OCI-LY3 (cell line): ENCODE measurements at regions not wholly inside any gene's neighbourhood (a gene's known extent, or its start where the extent isn't known, plus 50 kb on each side); places are given as distances from the start of the nearest gene placed in this dataset.

ENCODE experiments used
- H2AFZ ChIP-seq: fragments of 200-600, 300-600 bp; shearing (Covaris generic); 2 replicates; pipeline ENCODE4 v1.6.0; 2014; ENCODE audit warnings: antibody characterized with exemption, low read depth, low read length
- H3K27ac ChIP-seq: fragments of 200-600, 300-600 bp; sonication (generic); 2 replicates; pipeline ENCODE4 v1.5.1; 2014; ENCODE audit warnings: mild to moderate bottlenecking, low read length, moderate library complexity, mixed read lengths
- H3K27me3 ChIP-seq: fragments of 200-600, 300-600 bp; sonication (generic); 2 replicates; pipeline ENCODE4 v1.6.1; 2014; ENCODE audit warnings: low read depth, low read length, mixed read lengths
- H3K36me3 ChIP-seq: fragments of 200-600, 300-600 bp; sonication (generic); replicated peaks from 2 replicates; pipeline ENCODE3; 2014; ENCODE audit warnings: low read depth, low read length, mixed read lengths
- H3K4me1 ChIP-seq: fragments of 300-600, 200-600 bp; sonication (generic); 2 replicates; pipeline ENCODE4 v1.6.1; 2014; ENCODE audit warnings: low read length, mixed read lengths
- H3K4me2 ChIP-seq: fragments of 200-600, 300-600 bp; sonication (generic); 2 replicates; pipeline ENCODE4 v1.6.1; 2014; ENCODE audit warnings: low read length, mixed read lengths
- H3K4me3 ChIP-seq: fragments of 300-600, 200-600 bp; sonication (generic); 2 replicates; pipeline ENCODE4 v1.5.1; 2014; ENCODE audit warnings: antibody characterized with exemption, mild to moderate bottlenecking, low read length, moderate library complexity
- H3K79me2 ChIP-seq: fragments of 300-600, 200-600 bp; shearing (Covaris generic); 2 replicates; pipeline ENCODE4 v1.6.1; 2014; ENCODE audit warnings: mild to moderate bottlenecking, low read length, mixed read lengths
- H3K9ac ChIP-seq: fragments of 300-600, 200-600 bp; shearing (Covaris generic); 2 replicates; pipeline ENCODE4 v1.6.0; 2014; ENCODE audit warnings: mild to moderate bottlenecking, low read length, moderate library complexity
- H3K9me3 ChIP-seq: fragments of 200-600, 300-600 bp; shearing (Covaris generic); 2 replicates; pipeline ENCODE4 v1.6.1; 2014; ENCODE audit warnings: low read length, mixed read lengths; ENCODE audit not compliant: insufficient read depth
- H4K20me1 ChIP-seq: fragments of 200-600, 300-600 bp; sonication (generic); 2 replicates; pipeline ENCODE4 v1.6.1; 2016; ENCODE audit warnings: low read length, mixed read lengths; ENCODE audit not compliant: insufficient read depth
- EZH2phosphoT487 ChIP-seq: fragments of 200-600 bp; shearing (Covaris generic); IDR thresholded peaks from 2 replicates; pipeline ENCODE4 v1.6.1; 2018; ENCODE audit warnings: antibody characterized with exemption, mixed run types, low read depth
- TF ChIP-seq, protein P1 (sequence below): fragments of 200-600, 300-600 bp; sonication (generic); IDR thresholded peaks from 2 replicates; pipeline ENCODE4 v1.5.1; 2014; ENCODE audit warnings: antibody characterized with exemption, low read length, low read depth

- Histone ChIP-seq H3K79me2 (no peaks in the 10 kb centered on the region), H3K27me3 (peaks cover 52% of the 10 kb centered on the region), H3K4me2 (no peak overlapping the region), H3K4me3 (no peak overlapping the region), H3K9ac (no peak overlapping the region), H4K20me1 (no peaks in the 10 kb centered on the region), H3K4me1 (no peaks in the 10 kb centered on the region), H3K9me3 (no peaks in the 10 kb centered on the region), H3K36me3 (no peaks in the 10 kb centered on the region), H2AFZ (no peak overlapping the region), H3K27ac (no peak overlapping the region)
- TF ChIP-seq, protein P1, sequence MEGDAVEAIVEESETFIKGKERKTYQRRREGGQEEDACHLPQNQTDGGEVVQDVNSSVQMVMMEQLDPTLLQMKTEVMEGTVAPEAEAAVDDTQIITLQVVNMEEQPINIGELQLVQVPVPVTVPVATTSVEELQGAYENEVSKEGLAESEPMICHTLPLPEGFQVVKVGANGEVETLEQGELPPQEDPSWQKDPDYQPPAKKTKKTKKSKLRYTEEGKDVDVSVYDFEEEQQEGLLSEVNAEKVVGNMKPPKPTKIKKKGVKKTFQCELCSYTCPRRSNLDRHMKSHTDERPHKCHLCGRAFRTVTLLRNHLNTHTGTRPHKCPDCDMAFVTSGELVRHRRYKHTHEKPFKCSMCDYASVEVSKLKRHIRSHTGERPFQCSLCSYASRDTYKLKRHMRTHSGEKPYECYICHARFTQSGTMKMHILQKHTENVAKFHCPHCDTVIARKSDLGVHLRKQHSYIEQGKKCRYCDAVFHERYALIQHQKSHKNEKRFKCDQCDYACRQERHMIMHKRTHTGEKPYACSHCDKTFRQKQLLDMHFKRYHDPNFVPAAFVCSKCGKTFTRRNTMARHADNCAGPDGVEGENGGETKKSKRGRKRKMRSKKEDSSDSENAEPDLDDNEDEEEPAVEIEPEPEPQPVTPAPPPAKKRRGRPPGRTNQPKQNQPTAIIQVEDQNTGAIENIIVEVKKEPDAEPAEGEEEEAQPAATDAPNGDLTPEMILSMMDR, result no peak
- TF ChIP-seq EZH2phosphoT487, result no peak
These were observed 284.5 kb upstream of the PLXNA2 start for GRCh38 chr1:208528578-208529240.

DNA sequence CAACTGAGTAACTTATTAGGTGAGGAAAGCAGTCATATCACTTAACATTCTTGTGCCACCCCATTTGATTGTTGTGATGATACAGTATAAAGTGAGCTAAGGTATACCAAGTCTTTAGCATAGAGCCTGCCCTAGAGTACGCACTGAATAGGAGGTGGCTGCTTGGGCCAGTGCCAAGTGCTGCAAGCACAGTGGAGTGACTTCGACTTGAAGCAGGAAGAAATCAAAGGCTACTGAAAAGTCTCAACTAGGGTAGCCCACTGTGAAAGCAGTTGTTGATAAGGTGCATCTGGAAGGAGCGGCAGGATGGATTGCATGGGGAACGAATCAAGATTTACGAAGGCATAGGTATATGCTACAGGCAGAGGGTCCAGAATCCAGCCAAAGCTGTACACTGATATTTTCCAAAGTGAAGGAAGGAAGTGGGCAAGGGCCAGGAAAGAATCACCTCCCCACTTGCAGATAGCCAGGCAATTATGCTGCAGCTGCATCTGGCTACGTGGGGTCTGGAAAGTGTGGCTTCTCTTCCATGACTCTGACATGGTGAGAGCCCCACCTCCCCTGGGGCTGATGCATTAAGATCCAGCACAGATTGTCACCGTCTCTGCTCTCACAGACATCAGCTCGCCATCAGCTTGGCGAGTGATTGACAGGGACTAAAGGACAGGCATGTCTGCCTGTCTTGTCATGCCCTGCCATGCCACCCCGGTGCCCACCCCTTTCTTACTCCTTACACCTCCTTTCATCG is 287.0 kb upstream of the PLXNA2 start:
- Histone ChIP-seq H3K4me2 (no peak overlapping the region), H4K20me1 (no peaks in the 10 kb centered on the region), H3K9ac (no peak overlapping the region), H3K9me3 (no peaks in the 10 kb centered on the region), H3K4me3 (no peak overlapping the region), H3K27ac (no peak overlapping the region), H3K79me2 (no peaks in the 10 kb centered on the region), H3K27me3 (peaks cover 58% of the 10 kb centered on the region), H3K4me1 (no peaks in the 10 kb centered on the region), H3K36me3 (no peaks in the 10 kb centered on the region), H2AFZ (no peak overlapping the region)
- no peak for TF ChIP-seq EZH2phosphoT487
- TF ChIP-seq, protein P1, result no peak

GRCh38 chr1:208533746-208534598 is 289.8 kb upstream of the PLXNA2 start:
- no peaks in the 10 kb centered on the region for H4K20me1 ChIP-seq
- no peak overlapping the region for H2AFZ ChIP-seq
- H3K4me3 ChIP-seq, result no peak overlapping the region
- H3K9ac ChIP-seq, result no peak overlapping the region
- H3K79me2 ChIP-seq, result no peaks in the 10 kb centered on the region
- peaks cover 41% of the 10 kb centered on the region for H3K27me3 ChIP-seq
- no peaks in the 10 kb centered on the region for H3K4me1 ChIP-seq
- H3K9me3 ChIP-seq, result no peaks in the 10 kb centered on the region
- no peak for TF ChIP-seq EZH2phosphoT487
- TF ChIP-seq, protein P1, result no peak
- no peaks in the 10 kb centered on the region for H3K36me3 ChIP-seq
- H3K4me2 ChIP-seq, result no peak overlapping the region
- no peak overlapping the region for H3K27ac ChIP-seq

DNA sequence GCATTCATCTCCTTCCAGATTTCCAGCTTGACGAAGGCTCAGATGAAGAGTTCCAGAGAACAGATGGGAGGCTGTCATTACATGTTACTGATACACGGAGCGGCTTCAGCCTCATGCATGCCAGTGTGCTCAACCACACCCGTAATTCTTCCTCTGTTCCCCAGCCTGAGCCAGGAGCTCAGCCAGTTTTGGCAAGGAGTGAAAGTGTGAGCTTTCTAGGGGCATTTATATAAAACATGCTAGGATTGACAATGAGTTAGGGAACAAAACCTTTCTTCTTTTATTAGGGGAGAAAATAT is 290.4 kb upstream of the PLXNA2 start:
- Histone ChIP-seq H3K4me1 (no peaks in the 10 kb centered on the region), H3K27ac (no peak overlapping the region), H3K79me2 (no peaks in the 10 kb centered on the region), H3K36me3 (no peaks in the 10 kb centered on the region), H3K27me3 (peaks cover 38% of the 10 kb centered on the region), H3K4me2 (no peak overlapping the region), H4K20me1 (no peaks in the 10 kb centered on the region), H3K9me3 (no peaks in the 10 kb centered on the region), H3K4me3 (no peak overlapping the region), H3K9ac (no peak overlapping the region), H2AFZ (no peak overlapping the region)
- TF ChIP-seq, protein P1, result no peak
- TF ChIP-seq EZH2phosphoT487, result no peak
